GM23338 (cell line): ENCODE measurements at regions not wholly inside any gene's neighbourhood (a gene's known extent, or its start where the extent isn't known, plus 50 kb on each side); places are given as distances from the start of the nearest gene placed in this dataset.

Experiments used
- ATAC-seq: fragments of 200-7000 bp; cut with Tn5 transposase; 3 replicates; pipeline ENCODE4 v1.9.1; 2020
- DNase-seq: peaks from one replicate; pipeline ENCODE4 v3.0.0-alpha.2; 2015; ENCODE audit warnings: low spot score
- H2AFZ ChIP-seq: fragments of 200-600 bp; sonication (generic); 2 replicates; pipeline ENCODE4 v1.8.0; 2016; ENCODE audit warnings: antibody characterized with exemption, mild to moderate bottlenecking, moderate library complexity
- H3F3A ChIP-seq: fragments of 200-600 bp; sonication (generic); replicated peaks from 2 replicates; pipeline ENCODE4 v1.8.0; 2017; ENCODE audit warnings: antibody characterized with exemption, mixed run types, low read depth
- H3K27ac ChIP-seq: fragments of 200-600 bp; sonication (generic); 2 replicates; pipeline ENCODE4 v1.6.1; 2016; ENCODE audit warnings: low read depth
- H3K27me3 ChIP-seq: fragments of 200-600 bp; sonication (generic); 2 replicates; pipeline ENCODE4 v1.8.0; 2016; ENCODE audit warnings: mild to moderate bottlenecking, mixed run types, moderate library complexity; ENCODE audit not compliant: insufficient read depth
- H3K36me3 ChIP-seq: fragments of 200-600 bp; sonication (generic); 2 replicates; pipeline ENCODE4 v1.8.0; 2016; ENCODE audit warnings: mild to moderate bottlenecking; ENCODE audit not compliant: insufficient read depth
- H3K4me1 ChIP-seq: fragments of 200-600 bp; sonication (generic); 2 replicates; pipeline ENCODE4 v1.8.0; 2016; ENCODE audit warnings: mild to moderate bottlenecking, moderate library complexity; ENCODE audit not compliant: insufficient read depth
- H3K4me2 ChIP-seq: fragments of 200-600 bp; sonication (generic); 2 replicates; pipeline ENCODE4 v1.7.1; 2017; ENCODE audit warnings: mixed run types
- H3K4me3 ChIP-seq: fragments of 200-600 bp; sonication (generic); 2 replicates; pipeline ENCODE4 v1.6.1; 2016; ENCODE audit warnings: mixed run types
- H3K79me2 ChIP-seq: fragments of 200-600 bp; sonication (generic); replicated peaks from 2 replicates; pipeline ENCODE4 v1.8.0; 2017; ENCODE audit warnings: mild to moderate bottlenecking; ENCODE audit not compliant: insufficient read depth
- H3K9me2 ChIP-seq: fragments of 200-600 bp; sonication (generic); 2 replicates; pipeline ENCODE4 v1.8.0; 2017; ENCODE audit not compliant: insufficient read depth
- H4K20me1 ChIP-seq: fragments of 200-600 bp; sonication (generic); replicated peaks from 2 replicates; pipeline ENCODE4 v1.8.0; 2017; ENCODE audit warnings: mild to moderate bottlenecking; ENCODE audit not compliant: insufficient read depth
- H3K27ac Mint-ChIP-seq: 2 replicates; pipeline ENCODE4 v1.8.0; 2020; ENCODE audit warnings: inconsistent platforms, mild to moderate bottlenecking, moderate library complexity, mixed read lengths
- H3K27me3 Mint-ChIP-seq: 3 replicates; pipeline ENCODE4 v1.8.0; 2022; ENCODE audit warnings: low read depth, mild to moderate bottlenecking, moderate library complexity, mixed read lengths, inconsistent platforms; ENCODE audit not compliant: insufficient read depth, poor library complexity
- H3K36me3 Mint-ChIP-seq: 3 replicates; pipeline ENCODE4 v1.8.0; 2021; ENCODE audit warnings: low read depth, mild to moderate bottlenecking, inconsistent platforms, moderate library complexity, mixed read lengths
- H3K4me1 Mint-ChIP-seq: 3 replicates; pipeline ENCODE4 v1.8.0; 2020; ENCODE audit warnings: mild to moderate bottlenecking, inconsistent platforms, mixed read lengths
- H3K4me3 Mint-ChIP-seq: 3 replicates; pipeline ENCODE4 v1.8.0; 2021; ENCODE audit warnings: moderate library complexity, mild to moderate bottlenecking, inconsistent platforms, mixed read lengths
- H3K9me3 Mint-ChIP-seq: 3 replicates; pipeline ENCODE4 v1.8.0; 2020; ENCODE audit warnings: moderate library complexity, mild to moderate bottlenecking, inconsistent platforms, mixed read lengths
- CREB1 ChIP-seq: fragments of 250-450 bp; sonication (Bioruptor Pico); IDR thresholded peaks from 2 replicates; pipeline ENCODE4 v1.5.0; 2020; ENCODE audit warnings: low read depth, mild to moderate bottlenecking, moderate library complexity
- ETS1 ChIP-seq: IDR thresholded peaks from 2 replicates; pipeline ENCODE4 v1.6.1; 2016; ENCODE audit warnings: antibody characterized with exemption
- EZH2 ChIP-seq: fragments of 200-600 bp; sonication (generic); IDR thresholded peaks from one replicate; pipeline ENCODE4 v1.8.0; 2017; ENCODE audit warnings: antibody characterized with exemption, mild to moderate bottlenecking, low read depth; ENCODE audit not compliant: unreplicated experiment
- JUNB ChIP-seq: IDR thresholded peaks from one replicate; pipeline ENCODE4 v1.6.1; 2016; ENCODE audit warnings: antibody characterized with exemption; ENCODE audit not compliant: unreplicated experiment
- NANOG ChIP-seq: IDR thresholded peaks from 2 replicates; pipeline ENCODE4 v1.6.1; 2016; ENCODE audit warnings: antibody characterized with exemption, borderline replicate concordance
- POLR2AphosphoS5 ChIP-seq: IDR thresholded peaks from 2 replicates; pipeline ENCODE4 v1.6.1; 2016; ENCODE audit warnings: antibody characterized with exemption, low read depth
- ZNF114 ChIP-seq: fragments of 250-450 bp; sonication (Bioruptor Pico); IDR thresholded peaks from 2 replicates; pipeline ENCODE4 v1.5.0; 2020; ENCODE audit warnings: mild to moderate bottlenecking, moderate library complexity
- ZNF462 ChIP-seq: fragments of 250-450 bp; sonication (Bioruptor Pico); IDR thresholded peaks from 2 replicates; pipeline ENCODE4 v1.5.0; 2020; ENCODE audit warnings: mild to moderate bottlenecking, moderate library complexity

GRCh38 chr3:23075496-23075895 lies 127.6 kb upstream of the UBE2E2 start:
- H3K4me3 ChIP-seq: no peak overlapping the region

More at GRCh38 chr3:23075496-23075895, 127.6 kb upstream of the UBE2E2 start:
- Histone ChIP-seq H3K27me3 (no peaks in the 10 kb centered on the region), H3F3A (no peaks in the 10 kb centered on the region), H3K36me3 (no peaks in the 10 kb centered on the region), H3K9me2 (peaks cover 12% of the 10 kb centered on the region; the same call in 1 of the 2 replicates), H3K4me2 (no peak overlapping the region), H3K79me2 (no peaks in the 10 kb centered on the region), H3K27ac (no peak overlapping the region), H2AFZ (no peak overlapping the region), H3K4me1 (peaks cover 31% of the 10 kb centered on the region), H4K20me1 (no peaks in the 10 kb centered on the region)
- no peak for ATAC-seq
- Mint-ChIP-seq H3K27me3 (peaks cover 3% of the 10 kb centered on the region), H3K4me3 (no peak overlapping the region), H3K9me3 (no peaks in the 10 kb centered on the region), H3K36me3 (no peaks in the 10 kb centered on the region), H3K27ac (no peak overlapping the region), H3K4me1 (peaks cover 40% of the 10 kb centered on the region)
- no peak for DNase-seq
- TF ChIP-seq POLR2AphosphoS5 (no peak), CREB1 (CRISPR knock-in tag) (no peak), ETS1 (no peak), JUNB (no peak), ZNF114 (CRISPR knock-in tag) (no peak), EZH2 (no peak), ZNF462 (no peak), NANOG (no peak)
